NCI-H345 (cell line): ENCODE measurements at regions not wholly inside any gene's neighbourhood (a gene's known extent, or its start where the extent isn't known, plus 50 kb on each side); places are given as distances from the start of the nearest gene placed in this dataset.

Experiments
- DNase-seq: peaks from one replicate; lab custom pipeline; 2025; lab: John Stamatoyannopoulos, UW

DNA sequence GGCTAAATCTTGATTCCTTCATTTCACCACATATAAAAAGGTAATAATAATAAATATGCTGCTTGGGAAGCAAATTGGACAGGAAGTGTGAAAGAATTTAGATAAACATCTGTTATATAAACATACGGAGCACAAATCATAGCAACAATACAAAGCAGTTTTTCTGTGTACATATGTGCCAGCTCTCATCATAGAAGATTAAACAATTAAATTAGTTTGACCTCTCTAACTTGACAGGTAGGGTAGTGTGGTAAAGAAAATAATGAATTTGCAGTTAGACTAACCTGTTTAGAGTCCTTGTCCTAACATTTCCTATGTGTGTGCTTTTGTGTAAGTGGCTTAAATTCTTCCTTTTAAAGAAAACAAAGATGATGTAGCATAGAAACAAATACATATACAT lies 995.7 kb upstream of the TENM4 start:
- no peak for DNase-seq

- no peak for DNase-seq
Measured at GRCh38 chr11:80435345-80435744, 994.5 kb upstream of the TENM4 start.

DNA sequence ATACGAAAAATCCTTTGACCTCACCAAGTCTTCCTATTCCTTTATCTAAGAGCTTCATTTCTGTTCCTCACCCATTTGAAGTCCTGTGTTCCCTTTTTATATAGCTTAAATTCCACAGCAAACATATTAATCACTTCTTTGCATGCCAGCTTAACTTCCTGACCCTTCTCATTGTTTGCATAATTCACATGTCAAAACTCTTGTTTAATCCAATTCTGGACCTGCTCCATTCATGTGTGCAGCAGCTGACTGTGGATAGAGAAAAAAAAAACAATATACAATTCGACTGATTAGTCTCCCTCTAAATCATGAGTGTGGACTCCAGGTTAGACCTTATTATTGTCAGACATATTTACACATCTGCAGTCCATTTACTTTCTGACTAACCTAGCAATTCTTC lies 991.2 kb upstream of the TENM4 start:
- DNase-seq: no peak

DNA sequence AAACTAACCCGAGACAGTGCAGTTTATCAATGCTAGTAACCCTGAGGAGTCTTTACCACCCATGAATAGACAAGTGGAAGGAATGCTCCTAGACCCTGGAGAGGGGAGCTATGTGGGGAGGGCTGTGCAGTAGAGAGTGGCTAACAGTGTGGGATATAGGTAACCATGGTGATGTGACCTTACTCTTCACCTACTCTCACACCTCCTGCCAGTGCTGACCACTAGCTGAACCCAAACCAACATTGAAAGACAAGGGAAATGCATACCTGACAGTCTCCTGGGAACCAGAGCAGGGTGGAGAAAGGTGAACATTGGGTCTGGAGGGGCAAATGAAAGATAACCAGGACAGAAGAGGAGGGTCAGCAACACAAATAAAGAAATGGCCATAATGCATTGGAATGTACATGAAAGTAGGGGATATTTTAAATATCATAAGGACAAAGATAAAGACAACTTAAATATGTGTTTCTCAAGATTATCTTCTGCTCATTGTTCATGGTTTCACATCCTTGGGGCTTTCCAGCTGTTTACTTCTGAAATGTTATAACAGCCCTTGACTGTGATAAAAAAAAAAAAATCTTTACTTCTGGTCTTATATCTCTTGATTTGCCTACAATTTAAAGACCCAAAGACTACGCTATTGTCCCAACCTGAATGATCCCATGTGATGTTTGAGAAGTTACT lies 983.3 kb upstream of the TENM4 start:
- no peak for DNase-seq

DNA sequence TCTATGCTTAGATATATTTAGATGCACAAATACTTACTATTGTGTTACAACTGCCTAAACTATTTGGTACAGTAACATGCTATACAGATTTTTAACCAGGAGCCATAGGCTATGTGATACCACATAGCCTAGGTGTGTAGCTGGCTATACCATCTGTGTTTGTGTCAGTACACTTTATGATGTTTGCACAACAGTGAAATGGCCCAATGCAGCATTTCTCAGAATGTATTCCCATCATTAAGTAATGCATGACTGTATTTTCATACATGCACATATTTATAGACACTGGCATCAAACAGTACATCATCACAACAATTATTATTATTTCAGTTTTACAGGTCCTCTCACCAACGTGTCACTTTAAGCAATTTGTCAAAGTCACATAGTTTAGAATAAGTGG lies 979.5 kb upstream of the TENM4 start:
- DNase-seq: no peak

DNA sequence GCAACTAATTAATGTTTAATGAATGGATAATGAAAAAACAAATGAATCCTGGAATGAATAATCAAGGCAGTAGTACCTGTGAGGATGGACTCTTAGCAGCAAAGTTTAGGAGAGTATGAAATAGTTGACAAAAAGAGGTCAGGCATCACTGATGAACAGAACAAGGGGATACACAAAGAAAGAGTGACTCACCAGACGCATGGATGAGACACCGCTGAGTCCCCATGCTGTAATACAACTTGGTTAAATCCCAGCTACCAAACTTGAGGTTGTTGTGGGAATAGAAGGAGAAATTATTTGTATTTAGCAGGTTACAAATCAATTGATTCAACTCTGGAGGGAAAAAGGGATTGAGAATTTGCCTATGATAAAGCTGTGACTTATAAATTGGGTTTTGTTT lies 976.9 kb upstream of the TENM4 start:
- DNase-seq: no peak

DNA sequence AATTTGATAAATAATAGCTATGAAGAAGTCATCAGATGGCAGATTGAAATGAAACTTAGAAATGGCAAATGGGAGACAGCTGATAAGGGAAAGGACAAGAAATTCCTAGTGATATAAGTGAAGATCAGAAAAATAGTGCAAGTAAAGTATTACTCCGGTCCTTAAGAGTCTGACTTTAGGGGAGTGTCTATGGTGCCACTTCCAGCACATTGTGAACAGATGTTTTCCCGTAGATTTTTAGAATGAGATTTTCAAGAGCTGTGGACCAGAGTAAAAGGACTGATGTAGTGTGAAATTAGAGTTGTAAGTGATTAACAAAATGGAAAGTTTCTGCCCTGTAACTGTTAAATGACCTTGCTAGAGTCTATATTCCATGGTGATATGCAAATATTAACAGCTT lies 974.8 kb upstream of the TENM4 start:
- no peak for DNase-seq

DNA sequence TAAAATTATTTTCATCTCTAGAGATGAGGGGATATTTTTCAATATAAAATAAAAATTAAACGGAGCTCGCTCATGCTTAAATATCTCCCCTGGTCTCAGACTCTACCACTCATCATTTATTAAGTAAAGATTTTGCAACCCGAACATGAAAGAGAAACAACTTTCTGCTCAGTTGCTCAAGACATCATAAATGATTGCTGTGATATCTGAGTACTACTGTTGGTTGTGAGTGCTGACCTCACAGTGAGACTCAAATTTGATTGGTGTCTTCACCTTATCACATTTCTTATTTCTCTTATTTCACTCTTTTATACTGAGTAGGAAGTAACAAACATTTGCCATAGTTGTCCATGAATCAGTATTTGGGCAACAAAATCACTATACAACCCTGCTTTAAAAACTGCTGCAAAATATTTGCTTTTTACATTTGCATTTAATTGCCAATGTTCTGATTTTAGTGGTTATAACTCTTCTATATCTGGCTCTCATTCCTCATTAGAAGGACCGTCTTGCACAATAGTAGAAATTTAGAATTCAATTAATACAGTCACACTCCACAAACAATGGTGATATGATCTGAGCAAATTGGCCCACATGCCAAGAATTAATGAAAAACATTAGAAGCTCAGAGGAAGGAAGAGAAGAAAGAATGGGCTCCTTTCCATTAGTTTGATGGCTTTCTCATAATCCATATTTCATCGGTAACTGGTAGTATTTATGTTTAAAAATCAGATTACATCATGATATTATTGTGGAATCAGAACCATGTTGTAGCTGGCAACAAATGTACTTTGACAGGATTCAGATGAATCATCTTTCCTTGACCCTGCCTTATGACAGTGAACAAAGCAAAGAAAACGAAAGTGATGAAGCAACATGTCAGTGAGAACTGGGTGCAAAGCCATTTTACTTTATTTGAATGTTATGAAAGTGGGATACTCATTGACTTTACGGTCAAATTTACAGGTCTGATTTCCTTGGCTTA lies 973.6 kb upstream of the TENM4 start:
- no peak for DNase-seq

DNA sequence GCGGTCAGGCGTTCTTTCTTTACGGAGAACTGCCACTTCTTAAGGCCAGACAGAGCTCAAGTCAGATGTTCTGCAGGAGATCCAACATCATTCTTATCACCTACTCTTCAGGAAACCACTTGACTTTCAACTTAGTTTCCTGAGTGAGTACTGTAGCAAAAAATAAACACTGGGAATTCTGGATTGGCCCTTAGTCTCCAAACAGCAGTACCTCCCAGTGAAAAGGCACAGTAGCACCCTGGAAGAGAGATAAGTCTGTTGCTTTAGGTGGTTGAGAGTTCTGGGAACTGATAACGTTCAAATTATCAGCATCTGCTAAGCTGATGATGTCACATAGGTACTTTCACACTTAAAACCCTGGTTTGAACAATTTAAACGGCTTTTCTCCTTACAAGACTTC lies 971.8 kb upstream of the TENM4 start:
- no peak for DNase-seq

DNA sequence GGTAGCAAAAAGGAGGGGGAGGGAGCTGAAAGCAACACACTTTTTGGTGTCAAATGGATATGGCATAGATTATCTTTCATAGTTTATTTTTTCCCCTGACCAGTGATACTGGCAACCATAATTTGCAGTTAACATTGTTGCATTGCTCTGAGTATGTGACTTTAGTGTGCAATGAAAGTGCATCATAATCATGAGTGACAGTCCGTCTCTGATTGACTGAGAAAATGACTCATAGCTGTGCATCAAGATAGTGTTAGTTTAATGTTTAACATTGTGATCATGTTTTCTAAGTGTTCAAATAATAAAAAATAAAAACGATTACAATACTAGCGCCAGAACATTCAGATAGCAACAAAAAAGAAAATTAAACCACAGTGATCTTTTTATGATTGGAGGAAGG lies 952.4 kb upstream of the TENM4 start:
- DNase-seq: no peak

GRCh38 chr11:80390505-80390904 lies 949.7 kb upstream of the TENM4 start:
- no peak for DNase-seq

GRCh38 chr11:80388536-80388935 lies 947.7 kb upstream of the TENM4 start:
- no peak for DNase-seq

DNA sequence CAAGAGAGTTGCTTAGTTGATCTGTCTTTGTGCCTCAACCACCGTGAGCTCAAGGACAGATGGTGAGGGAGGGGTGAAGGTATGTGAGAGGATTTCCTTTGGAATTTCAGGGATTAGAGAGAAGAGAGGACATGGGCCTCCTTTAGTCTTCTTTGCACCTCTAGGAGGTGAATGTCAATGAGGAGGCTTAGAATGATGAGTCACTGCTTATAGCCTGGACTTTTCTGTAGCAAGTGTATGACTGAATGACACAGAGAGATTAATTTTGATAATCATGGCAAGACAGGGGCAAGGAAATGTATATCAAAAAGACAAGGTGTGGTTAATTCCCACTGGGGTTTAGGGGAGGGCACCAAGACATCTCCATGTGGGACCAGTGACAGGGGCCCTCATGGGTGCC lies 947.3 kb upstream of the TENM4 start:
- no peak for DNase-seq

DNA sequence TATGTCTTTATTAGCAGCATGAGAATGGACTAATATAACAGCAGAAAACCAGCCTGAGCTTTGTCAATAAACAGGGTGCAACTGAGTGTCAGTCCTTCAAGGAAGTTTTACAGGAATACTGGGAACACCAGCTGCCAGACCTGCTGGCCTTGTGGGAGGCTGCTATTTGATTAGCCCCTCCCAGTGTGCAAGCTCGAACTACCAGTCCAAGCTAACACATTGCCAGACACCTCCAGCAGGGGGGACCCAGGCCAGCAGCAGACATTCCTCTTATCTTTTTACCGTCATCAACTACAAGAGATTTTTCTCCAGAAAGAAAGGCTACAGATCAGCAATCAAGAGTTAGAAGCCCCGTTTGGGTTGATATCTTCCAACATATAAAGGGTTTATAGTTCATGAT lies 942.8 kb upstream of the TENM4 start:
- no peak for DNase-seq

DNA sequence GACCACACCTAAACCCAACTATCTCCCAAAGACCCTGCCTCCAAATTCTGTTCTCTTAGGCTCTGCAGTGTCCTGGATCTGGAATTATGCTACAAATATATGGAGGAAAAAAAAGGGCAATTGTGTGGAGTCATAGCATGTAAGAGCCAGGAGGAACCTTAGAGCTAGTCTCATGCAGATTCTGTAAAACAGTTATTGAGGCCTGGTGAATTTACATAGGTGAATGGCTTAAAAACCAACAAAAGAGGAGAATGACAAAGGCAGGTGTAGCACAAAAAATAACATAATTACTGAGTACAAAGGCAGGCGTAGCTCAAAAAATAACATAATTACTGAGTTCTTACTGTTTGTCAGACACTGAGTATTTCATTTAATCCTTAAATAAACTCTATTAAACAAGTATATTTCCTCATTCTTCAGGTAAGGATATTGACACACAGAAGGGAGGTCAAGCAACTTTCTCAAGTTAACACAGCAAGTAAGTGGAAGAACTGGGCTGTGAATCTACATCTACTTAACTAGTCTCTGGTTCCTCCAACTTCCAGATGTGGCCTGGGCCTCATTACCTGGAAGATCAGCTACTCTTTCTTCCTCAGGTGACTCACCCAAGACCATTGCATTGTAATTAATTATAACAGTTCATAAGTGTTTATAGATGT lies 938.9 kb upstream of the TENM4 start:
- DNase-seq: no peak

DNA sequence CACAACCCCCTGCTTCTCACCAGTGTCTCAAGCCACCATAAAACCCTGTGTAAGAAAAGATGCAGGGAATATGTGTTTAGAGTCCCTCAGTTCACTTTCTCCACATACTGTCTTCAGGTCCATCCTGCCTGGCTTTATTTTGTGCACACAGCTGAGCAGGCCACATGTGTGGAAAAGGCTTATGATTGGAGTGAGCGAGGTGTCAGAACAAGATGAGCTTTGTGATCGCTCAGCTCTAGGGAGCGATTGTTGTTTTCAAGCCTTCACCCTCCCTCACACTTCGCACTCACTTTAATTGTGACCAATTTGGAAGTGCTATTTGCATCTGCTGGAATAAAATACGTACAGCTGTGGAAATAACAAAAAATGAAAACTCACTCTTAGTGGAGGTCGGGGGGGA lies 931.1 kb upstream of the TENM4 start:
- DNase-seq: no peak

GRCh38 chr11:80365980-80366379 lies 925.1 kb upstream of the TENM4 start:
- DNase-seq: no peak

DNA sequence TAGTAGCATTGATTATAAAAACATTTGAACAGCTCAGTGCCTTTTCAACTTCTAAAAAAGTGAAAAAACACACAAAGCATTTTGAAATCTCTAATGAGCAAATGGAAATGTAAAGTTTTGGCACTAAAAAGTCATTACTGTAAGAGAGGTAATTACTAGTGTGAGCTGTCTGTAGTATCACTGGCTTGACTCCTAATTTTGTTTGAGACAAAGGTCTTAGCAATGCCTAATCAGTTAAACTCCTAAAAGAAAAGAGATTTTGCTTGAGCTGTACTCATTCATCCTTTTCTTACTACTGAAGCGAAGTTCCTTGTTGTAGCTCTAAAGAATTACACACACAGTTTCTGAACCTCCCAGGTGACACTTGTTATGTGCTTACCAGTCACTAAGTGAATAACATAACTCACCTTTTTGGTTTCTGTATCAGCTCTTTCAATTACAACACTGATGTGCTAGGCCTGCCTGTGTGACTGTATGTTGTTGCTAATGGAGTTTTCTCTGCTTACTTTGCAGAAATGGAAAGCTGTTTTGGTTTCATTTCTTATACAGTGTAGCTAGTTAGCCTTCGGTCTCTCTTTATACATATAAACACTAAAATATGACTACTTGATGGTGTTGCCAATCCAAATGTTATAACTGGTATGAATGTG lies 924.4 kb upstream of the TENM4 start:
- DNase-seq: no peak

- no peak for DNase-seq
Measured at GRCh38 chr11:80362563-80363340, 921.9 kb upstream of the TENM4 start.

GRCh38 chr11:80355251-80355650 lies 914.4 kb upstream of the TENM4 start:
- no peak for DNase-seq

DNA sequence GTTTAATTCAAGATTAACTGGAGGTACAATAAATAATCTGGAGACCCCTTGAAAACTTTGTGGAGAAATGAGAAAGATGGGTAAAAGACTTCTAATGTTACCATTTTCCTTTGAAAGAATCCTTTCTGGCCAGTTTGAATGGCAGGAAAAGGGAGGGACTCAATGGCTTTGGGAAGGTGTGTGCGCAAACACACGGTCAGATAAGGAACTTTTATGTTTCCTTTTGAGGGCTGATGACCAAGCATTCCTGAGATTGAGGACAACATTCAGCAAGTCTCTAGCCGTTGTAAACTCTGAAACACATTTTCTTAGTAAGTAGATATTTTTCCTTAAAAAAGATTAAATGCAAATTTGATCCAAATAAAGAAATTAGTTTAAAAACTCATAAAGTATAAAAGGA lies 909.7 kb upstream of the TENM4 start:
- no peak for DNase-seq

GRCh38 chr11:80349997-80350396 lies 909.2 kb upstream of the TENM4 start:
- no peak for DNase-seq
